ENCODE measurements at regions not wholly inside any gene's neighbourhood (a gene's known extent, or its start where the extent isn't known, plus 50 kb on each side); places are given as distances from the start of the nearest gene placed in this dataset.

- Mint-ChIP-seq H3K27me3 (peaks cover 4% of the 10 kb centered on the region), H3K36me3 (ENCODE audit: low read depth) (no peaks in the 10 kb centered on the region), H3K4me1 (ENCODE audit: low read depth) (no peaks in the 10 kb centered on the region), H3K4me3 (no peak overlapping the region), H3K9me3 (no peaks in the 10 kb centered on the region), H3K27ac (no peak overlapping the region)
These were observed 329.5 kb upstream of the HSF2 start for GRCh38 chr6:122069932-122070331.

GRCh38 chr6:122072014-122072647 is 327.3 kb upstream of the HSF2 start:
- no peak overlapping the region for H3K4me3 Mint-ChIP-seq
- H3K9me3 Mint-ChIP-seq: no peaks in the 10 kb centered on the region
- no peaks in the 10 kb centered on the region for H3K36me3 Mint-ChIP-seq (ENCODE audit: low read depth)
- H3K4me1 Mint-ChIP-seq (ENCODE audit: low read depth): no peaks in the 10 kb centered on the region
- H3K27ac Mint-ChIP-seq: no peak overlapping the region
- H3K27me3 Mint-ChIP-seq: peaks cover 3% of the 10 kb centered on the region

GRCh38 chr6:122075084-122075838 is 324.2 kb upstream of the HSF2 start:
- Mint-ChIP-seq H3K9me3 (no peaks in the 10 kb centered on the region), H3K36me3 (ENCODE audit: low read depth) (no peaks in the 10 kb centered on the region), H3K27ac (no peak overlapping the region), H3K4me3 (no peak overlapping the region), H3K4me1 (ENCODE audit: low read depth) (no peaks in the 10 kb centered on the region), H3K27me3 (no peaks in the 10 kb centered on the region)

GRCh38 chr6:122075917-122076316 is 323.5 kb upstream of the HSF2 start:
- no peaks in the 10 kb centered on the region for H3K27me3 Mint-ChIP-seq
- no peaks in the 10 kb centered on the region for H3K4me1 Mint-ChIP-seq (ENCODE audit: low read depth)
- H3K4me3 Mint-ChIP-seq: no peak overlapping the region
- no peak overlapping the region for H3K27ac Mint-ChIP-seq
- H3K9me3 Mint-ChIP-seq: no peaks in the 10 kb centered on the region
- no peaks in the 10 kb centered on the region for H3K36me3 Mint-ChIP-seq (ENCODE audit: low read depth)

GRCh38 chr6:122077603-122078002 is 321.8 kb upstream of the HSF2 start:
- H3K4me1 Mint-ChIP-seq (ENCODE audit: low read depth): no peaks in the 10 kb centered on the region
- no peaks in the 10 kb centered on the region for H3K27me3 Mint-ChIP-seq
- H3K4me3 Mint-ChIP-seq: no peak overlapping the region
- no peaks in the 10 kb centered on the region for H3K36me3 Mint-ChIP-seq (ENCODE audit: low read depth)
- H3K9me3 Mint-ChIP-seq: no peaks in the 10 kb centered on the region
- no peak overlapping the region for H3K27ac Mint-ChIP-seq

- Mint-ChIP-seq H3K4me3 (no peak overlapping the region), H3K27me3 (no peaks in the 10 kb centered on the region), H3K4me1 (ENCODE audit: low read depth) (no peaks in the 10 kb centered on the region), H3K9me3 (no peaks in the 10 kb centered on the region), H3K27ac (no peak overlapping the region), H3K36me3 (ENCODE audit: low read depth) (no peaks in the 10 kb centered on the region)
These were observed 321.0 kb upstream of the HSF2 start for GRCh38 chr6:122078481-122078880.

- H3K4me1 Mint-ChIP-seq (ENCODE audit: low read depth): no peaks in the 10 kb centered on the region
- no peak overlapping the region for H3K4me3 Mint-ChIP-seq
- H3K9me3 Mint-ChIP-seq: no peaks in the 10 kb centered on the region
- H3K27me3 Mint-ChIP-seq: no peaks in the 10 kb centered on the region
- no peaks in the 10 kb centered on the region for H3K36me3 Mint-ChIP-seq (ENCODE audit: low read depth)
- H3K27ac Mint-ChIP-seq: no peak overlapping the region
These were observed 319.5 kb upstream of the HSF2 start for GRCh38 chr6:122079916-122080315.

- H3K27ac Mint-ChIP-seq: no peak overlapping the region
- H3K9me3 Mint-ChIP-seq: no peaks in the 10 kb centered on the region
- H3K4me3 Mint-ChIP-seq: no peak overlapping the region
- H3K27me3 Mint-ChIP-seq: no peaks in the 10 kb centered on the region
- H3K36me3 Mint-ChIP-seq (ENCODE audit: low read depth): no peaks in the 10 kb centered on the region
- H3K4me1 Mint-ChIP-seq (ENCODE audit: low read depth): no peaks in the 10 kb centered on the region
These were observed 317.5 kb upstream of the HSF2 start for GRCh38 chr6:122081921-122082320.

- Mint-ChIP-seq H3K36me3 (ENCODE audit: low read depth) (no peaks in the 10 kb centered on the region), H3K27me3 (no peaks in the 10 kb centered on the region), H3K4me3 (no peak overlapping the region), H3K27ac (no peak overlapping the region), H3K4me1 (ENCODE audit: low read depth) (no peaks in the 10 kb centered on the region), H3K9me3 (no peaks in the 10 kb centered on the region)
These were observed 317.1 kb upstream of the HSF2 start for GRCh38 chr6:122082370-122082769.

- Mint-ChIP-seq H3K4me1 (ENCODE audit: low read depth) (no peaks in the 10 kb centered on the region), H3K27ac (no peak overlapping the region), H3K9me3 (no peaks in the 10 kb centered on the region), H3K27me3 (peaks cover 3% of the 10 kb centered on the region), H3K4me3 (no peak overlapping the region), H3K36me3 (ENCODE audit: low read depth) (no peaks in the 10 kb centered on the region)
These were observed 307.1 kb upstream of the HSF2 start for GRCh38 chr6:122092366-122092765.

- H3K27me3 Mint-ChIP-seq: no peaks in the 10 kb centered on the region
These were observed 301.2 kb upstream of the HSF2 start for GRCh38 chr6:122098201-122098678.

GRCh38 chr6:122102026-122102425 is 297.4 kb upstream of the HSF2 start:
- H3K4me3 Mint-ChIP-seq: no peak overlapping the region
- H3K27ac Mint-ChIP-seq: no peak overlapping the region
- H3K27me3 Mint-ChIP-seq: no peaks in the 10 kb centered on the region
- no peaks in the 10 kb centered on the region for H3K36me3 Mint-ChIP-seq (ENCODE audit: low read depth)
- H3K4me1 Mint-ChIP-seq (ENCODE audit: low read depth): no peaks in the 10 kb centered on the region
- no peaks in the 10 kb centered on the region for H3K9me3 Mint-ChIP-seq

More at GRCh38 chr6:122098201-122098678, 301.2 kb upstream of the HSF2 start:
- Mint-ChIP-seq H3K4me1 (ENCODE audit: low read depth) (no peaks in the 10 kb centered on the region), H3K4me3 (no peak overlapping the region), H3K27ac (no peak overlapping the region), H3K36me3 (ENCODE audit: low read depth) (no peaks in the 10 kb centered on the region), H3K9me3 (no peaks in the 10 kb centered on the region)

- no peaks in the 10 kb centered on the region for H3K36me3 Mint-ChIP-seq (ENCODE audit: low read depth)
- H3K27me3 Mint-ChIP-seq: peaks cover 5% of the 10 kb centered on the region
- H3K4me1 Mint-ChIP-seq (ENCODE audit: low read depth): no peaks in the 10 kb centered on the region
- no peak overlapping the region for H3K27ac Mint-ChIP-seq
- H3K9me3 Mint-ChIP-seq: no peaks in the 10 kb centered on the region
- no peak overlapping the region for H3K4me3 Mint-ChIP-seq
These were observed 292.1 kb upstream of the HSF2 start for GRCh38 chr6:122107256-122107852.

GRCh38 chr6:122109075-122109474 is 290.4 kb upstream of the HSF2 start:
- H3K27ac Mint-ChIP-seq: no peak overlapping the region
- H3K27me3 Mint-ChIP-seq: peaks cover 5% of the 10 kb centered on the region
- H3K4me1 Mint-ChIP-seq (ENCODE audit: low read depth): no peaks in the 10 kb centered on the region
- no peak overlapping the region for H3K4me3 Mint-ChIP-seq
- no peaks in the 10 kb centered on the region for H3K36me3 Mint-ChIP-seq (ENCODE audit: low read depth)
- H3K9me3 Mint-ChIP-seq: no peaks in the 10 kb centered on the region

- H3K27ac Mint-ChIP-seq: no peak overlapping the region
These were observed 284.7 kb upstream of the HSF2 start for GRCh38 chr6:122114717-122115116.

More at GRCh38 chr6:122114717-122115116, 284.7 kb upstream of the HSF2 start:
- no peaks in the 10 kb centered on the region for H3K4me1 Mint-ChIP-seq (ENCODE audit: low read depth)
- H3K27me3 Mint-ChIP-seq: peaks cover 5% of the 10 kb centered on the region
- H3K9me3 Mint-ChIP-seq: no peaks in the 10 kb centered on the region
- no peaks in the 10 kb centered on the region for H3K36me3 Mint-ChIP-seq (ENCODE audit: low read depth)
- H3K4me3 Mint-ChIP-seq: no peak overlapping the region

All from stimulated activated naive CD8-positive, alpha-beta T cell treated with anti-CD3 and anti-CD28 coated beads, Interleukin-15, Interleukin-2, amounts not matched to agents 100 ng/mL and 50 ng/mL, for 24 hours (primary cell).